ENCODE measurements at regions not wholly inside any gene's neighbourhood (a gene's known extent, or its start where the extent isn't known, plus 50 kb on each side); places are given as distances from the start of the nearest gene placed in this dataset.

- DNase-seq: no peak
- TF ChIP-seq CTCF (IDR thresholded peaks at IDR 0.05) (no peak), POLR2AphosphoS5 (IDR thresholded peaks at IDR 0.05) (no peak), POLR2A (IDR thresholded peaks at IDR 0.05) (no peak), EP300 (IDR thresholded peaks at IDR 0.05) (no peak)
- Histone ChIP-seq H3K27me3 (no peaks in the 10 kb centered on the region), H3K4me3 (no peak overlapping the region), H3K4me1 (no peaks in the 10 kb centered on the region), H3K36me3 (no peaks in the 10 kb centered on the region), H3K27ac (no peak overlapping the region), H3K9me3 (peaks cover 0 to 4% (median 1%) of the 10 kb centered on the region in 4 donors)
- intact Hi-C loops (cut with DNase I): no loop called here
- 78 to 84% methylated on average over 1 of the region's 1 CpG for WGBS, 2 donors
Measured at GRCh38 chr9:82209797-82210470, 221.4 kb downstream of the SPATA31D1 start.

- no peak for DNase-seq
- no peak overlapping the region for H3K4me3 ChIP-seq
- 88 to 89% methylated on average over 1 of the region's 1 CpG for WGBS, 2 donors
- H3K9me3 ChIP-seq: peaks cover 0 to 4% (median 1%) of the 10 kb centered on the region in 4 donors
- H3K36me3 ChIP-seq: no peaks in the 10 kb centered on the region
- H3K4me1 ChIP-seq: no peaks in the 10 kb centered on the region
- TF ChIP-seq POLR2AphosphoS5 (IDR thresholded peaks at IDR 0.05) (no peak), CTCF (IDR thresholded peaks at IDR 0.05) (no peak), POLR2A (IDR thresholded peaks at IDR 0.05) (no peak), EP300 (IDR thresholded peaks at IDR 0.05) (no peak)
- no peaks in the 10 kb centered on the region for H3K27me3 ChIP-seq
- intact Hi-C loops (cut with DNase I): no loop called here
- H3K27ac ChIP-seq: no peak overlapping the region
Measured at GRCh38 chr9:82212885-82213284, 224.3 kb downstream of the SPATA31D1 start.

DNA sequence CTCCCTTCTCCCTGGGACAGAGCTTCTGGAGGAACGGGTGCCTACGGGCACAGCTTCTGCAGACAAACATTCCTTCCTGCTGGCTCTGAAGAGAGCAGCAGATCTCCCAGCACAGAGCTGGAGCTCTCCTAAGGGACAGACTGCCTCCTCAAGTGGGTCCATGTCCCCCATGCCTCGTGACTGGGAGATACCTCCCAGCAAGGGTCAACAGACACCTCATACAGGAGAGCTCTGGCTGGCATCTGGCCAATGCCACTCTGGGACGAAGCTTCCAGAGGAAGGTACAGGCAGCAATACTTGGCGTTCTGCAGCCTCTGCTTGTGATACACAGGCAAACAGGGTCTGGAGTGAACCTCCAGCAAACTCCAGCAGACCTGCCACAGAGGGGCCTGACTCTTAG is 227.9 kb downstream of the SPATA31D1 start:
- 91 to 92% methylated on average over 5 of the region's 5 CpGs for WGBS, 2 donors
- Histone ChIP-seq H3K27ac (no peak overlapping the region), H3K27me3 (no peaks in the 10 kb centered on the region), H3K9me3 (peaks cover 0 to 3% (median 0%) of the 10 kb centered on the region in 4 donors), H3K4me3 (no peak overlapping the region), H3K36me3 (no peaks in the 10 kb centered on the region), H3K4me1 (no peaks in the 10 kb centered on the region)
- TF ChIP-seq CTCF (IDR thresholded peaks at IDR 0.05): no peak
- TF ChIP-seq POLR2AphosphoS5 (IDR thresholded peaks at IDR 0.05): no peak
- no peak for TF ChIP-seq EP300 (IDR thresholded peaks at IDR 0.05)
- no peak for TF ChIP-seq POLR2A (IDR thresholded peaks at IDR 0.05)
- DNase-seq: no peak
- intact Hi-C loops (cut with DNase I): no loop called here

GRCh38 chr9:82223442-82223841 is 234.9 kb downstream of the SPATA31D1 start:
- WGBS, 2 donors: 35 to 69% methylated on average over 3 of the region's 3 CpGs
- no peak overlapping the region for H3K4me3 ChIP-seq
- no peaks in the 10 kb centered on the region for H3K27me3 ChIP-seq
- DNase-seq: no peak
- H3K27ac ChIP-seq: no peak overlapping the region
- no peaks in the 10 kb centered on the region for H3K9me3 ChIP-seq
- no peak for TF ChIP-seq POLR2AphosphoS5 (IDR thresholded peaks at IDR 0.05)
- no peak for TF ChIP-seq POLR2A (IDR thresholded peaks at IDR 0.05)
- H3K36me3 ChIP-seq: no peaks in the 10 kb centered on the region
- no peaks in the 10 kb centered on the region for H3K4me1 ChIP-seq
- intact Hi-C loops (cut with DNase I): no loop called here

DNA sequence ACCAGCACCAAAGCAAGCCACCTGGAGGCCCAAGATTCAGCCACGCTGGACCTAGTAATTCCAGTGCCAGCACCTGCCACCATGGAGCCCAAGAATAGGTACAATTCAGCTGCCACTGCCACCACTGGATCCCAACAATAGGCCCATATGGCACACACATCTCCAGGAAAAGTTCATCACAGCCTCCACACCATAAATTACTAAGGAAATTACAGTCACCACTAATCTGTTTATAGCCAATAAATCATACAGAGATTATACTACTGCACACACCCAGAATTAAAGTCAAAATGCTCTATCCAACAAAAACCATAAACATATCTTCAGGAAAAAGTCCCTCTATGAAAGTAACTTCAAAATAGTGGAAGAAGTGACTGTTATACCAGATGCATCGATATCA is 242.8 kb downstream of the SPATA31D1 start:
- peaks cover 0 to 15% (median under 1%) of the 10 kb centered on the region in 4 donors for H3K9me3 ChIP-seq
- H3K36me3 ChIP-seq: no peaks in the 10 kb centered on the region
- intact Hi-C loops (cut with DNase I): no loop called here
- no peaks in the 10 kb centered on the region for H3K27me3 ChIP-seq
- TF ChIP-seq EP300 (IDR thresholded peaks at IDR 0.05): no peak
- TF ChIP-seq CTCF (IDR thresholded peaks at IDR 0.05): no peak
- no peak for TF ChIP-seq POLR2AphosphoS5 (IDR thresholded peaks at IDR 0.05)
- TF ChIP-seq POLR2A (IDR thresholded peaks at IDR 0.05): no peak
- no peak overlapping the region for H3K4me3 ChIP-seq
- no peak overlapping the region for H3K27ac ChIP-seq
- 49 to 74% methylated on average over 2 of the region's 2 CpGs for WGBS, 2 donors
- H3K4me1 ChIP-seq: no peaks in the 10 kb centered on the region
- DNase-seq: no peak
